H9 (cell line): ENCODE measurements at regions not wholly inside any gene's neighbourhood (a gene's known extent, or its start where the extent isn't known, plus 50 kb on each side); places are given as distances from the start of the nearest gene placed in this dataset.

Experiments used
- DNase-seq: peaks from one replicate; pipeline ENCODE4 v3.0.0-alpha.2; 2017
- H2AFZ ChIP-seq: one replicate; pipeline ENCODE4 v1.6.1; 2013; ENCODE audit warnings: mild to moderate bottlenecking, low read length, control low read depth, moderate library complexity
- H2AK5ac ChIP-seq: 2 replicates; pipeline ENCODE4 v1.6.1; 2013; ENCODE audit warnings: low read length, control low read depth, mixed read lengths; ENCODE audit not compliant: insufficient read length
- H2BK120ac ChIP-seq: one replicate; pipeline ENCODE4 v1.6.1; 2013; ENCODE audit warnings: low read depth, mild to moderate bottlenecking, low read length, control low read depth, inconsistent platforms; ENCODE audit not compliant: poor library complexity, severe bottlenecking
- H2BK12ac ChIP-seq: 2 replicates; pipeline ENCODE4 v1.6.1; 2013; ENCODE audit warnings: low read length, control low read depth, mixed read lengths, low read depth; ENCODE audit not compliant: insufficient read length
- H2BK15ac ChIP-seq: 2 replicates; pipeline ENCODE4 v1.6.1; 2013; ENCODE audit warnings: low read depth, low read length, control low read depth
- H2BK20ac ChIP-seq: one replicate; pipeline ENCODE4 v1.6.1; 2013; ENCODE audit warnings: low read depth, mild to moderate bottlenecking, low read length, control low read depth, inconsistent platforms; ENCODE audit not compliant: poor library complexity, severe bottlenecking
- H2BK5ac ChIP-seq: 2 replicates; pipeline ENCODE4 v1.6.1; 2013; ENCODE audit warnings: low read length, control low read depth, mixed read lengths; ENCODE audit not compliant: insufficient read length
- H3K14ac ChIP-seq: 2 replicates; pipeline ENCODE4 v1.6.1; 2013; ENCODE audit warnings: low read length, control low read depth; ENCODE audit not compliant: insufficient read depth
- H3K18ac ChIP-seq: 2 replicates; pipeline ENCODE4 v1.6.1; 2013; ENCODE audit warnings: low read depth, mild to moderate bottlenecking, mixed read lengths, low read length, control low read depth; ENCODE audit not compliant: insufficient read length
- H3K23ac ChIP-seq: 2 replicates; pipeline ENCODE4 v1.6.1; 2013; ENCODE audit warnings: low read length, control low read depth, mixed read lengths, low read depth; ENCODE audit not compliant: insufficient read length
- H3K23me2 ChIP-seq: 2 replicates; pipeline ENCODE4 v1.6.1; 2013; ENCODE audit warnings: low read depth, mild to moderate bottlenecking, mixed read lengths, low read length, control low read depth; ENCODE audit not compliant: insufficient read length, poor library complexity, severe bottlenecking
- H3K27ac ChIP-seq: 2 replicates; pipeline ENCODE4 v1.5.1; 2013; ENCODE audit warnings: low read length, control low read depth, mixed read lengths, low read depth; ENCODE audit not compliant: insufficient read length
- H3K27me3 ChIP-seq: 2 replicates; pipeline ENCODE4 v1.6.1; 2013; ENCODE audit warnings: low read length, control low read depth, inconsistent platforms; ENCODE audit not compliant: insufficient read depth
- H3K4ac ChIP-seq: 2 replicates; pipeline ENCODE4 v1.6.1; 2013; ENCODE audit warnings: low read depth, mild to moderate bottlenecking, control low read depth, inconsistent platforms, low read length, moderate library complexity
- H3K4me1 ChIP-seq: 2 replicates; pipeline ENCODE4 v1.6.1; 2013; ENCODE audit warnings: low read length, control low read depth, inconsistent platforms; ENCODE audit not compliant: insufficient read depth
- H3K4me2 ChIP-seq: 2 replicates; pipeline ENCODE4 v1.6.1; 2013; ENCODE audit warnings: low read length, control low read depth, mixed read lengths; ENCODE audit not compliant: insufficient read length, insufficient read depth
- H3K56ac ChIP-seq: 2 replicates; pipeline ENCODE4 v1.6.1; 2013; ENCODE audit warnings: low read depth, mild to moderate bottlenecking, mixed read lengths, low read length, control low read depth; ENCODE audit not compliant: insufficient read length
- H3K79me1 ChIP-seq: 2 replicates; pipeline ENCODE4 v1.6.1; 2013; ENCODE audit warnings: low read depth, mild to moderate bottlenecking, moderate library complexity, low read length, control low read depth, inconsistent platforms; ENCODE audit not compliant: insufficient read depth, poor library complexity, severe bottlenecking
- H3K79me2 ChIP-seq: 2 replicates; pipeline ENCODE4 v1.6.1; 2013; ENCODE audit warnings: low read length, control low read depth, inconsistent platforms; ENCODE audit not compliant: insufficient read depth
- H3K9ac ChIP-seq: 2 replicates; pipeline ENCODE4 v1.6.1; 2013; ENCODE audit warnings: low read length, control low read depth, mixed read lengths; ENCODE audit not compliant: insufficient read length; ENCODE audit errors: extremely low read depth
- H3K9me3 ChIP-seq: one replicate; pipeline ENCODE4 v1.6.1; 2013; ENCODE audit warnings: low read depth, low read length, inconsistent platforms; ENCODE audit not compliant: control insufficient read depth
- H3T11ph ChIP-seq: one replicate; pipeline ENCODE4 v1.6.1; 2013; ENCODE audit warnings: mild to moderate bottlenecking, low read length, control low read depth, inconsistent platforms
- H4K20me1 ChIP-seq: one replicate; pipeline ENCODE4 v1.6.1; 2013; ENCODE audit not compliant: control insufficient read depth, insufficient read length, insufficient read depth
- H4K5ac ChIP-seq: 2 replicates; pipeline ENCODE4 v1.6.1; 2013; ENCODE audit warnings: low read depth, mild to moderate bottlenecking, mixed read lengths, low read length, control low read depth; ENCODE audit not compliant: insufficient read length
- H4K8ac ChIP-seq: replicated peaks from 2 replicates; pipeline ENCODE4 v1.6.1; 2013; ENCODE audit warnings: low read length, control low read depth, mixed read lengths, low read depth; ENCODE audit not compliant: insufficient read length
- H4K91ac ChIP-seq: 2 replicates; pipeline ENCODE4 v1.6.1; 2013; ENCODE audit warnings: low read depth, mild to moderate bottlenecking, moderate library complexity, mixed read lengths, low read length, control low read depth; ENCODE audit not compliant: insufficient read length
- H3K27ac Mint-ChIP-seq, 3 experiments: 2 replicates in 2 of 3; 3 replicates in 1 of 3; pipeline ENCODE4 v1.8.0; 2020 to 2021; ENCODE audit warnings: mixed read lengths in 3 of 3, mild to moderate bottlenecking in 1 of 3, moderate library complexity in 1 of 3
- H3K27me3 Mint-ChIP-seq: 2 replicates; pipeline ENCODE4 v1.8.0; 2021; ENCODE audit warnings: low read depth, mild to moderate bottlenecking, moderate library complexity, mixed read lengths
- H3K36me3 Mint-ChIP-seq, 3 experiments: 2 replicates in 2 of 3; 3 replicates in 1 of 3; pipeline ENCODE4 v1.8.0; 2020 to 2021; ENCODE audit warnings: low read depth in 3 of 3, mixed read lengths in 3 of 3; ENCODE audit not compliant: insufficient read depth in 1 of 3
- H3K4me1 Mint-ChIP-seq, 2 experiments: 2 replicates each; pipeline ENCODE4 v1.8.0; 2020; ENCODE audit warnings: mixed read lengths in 2 of 2
- H3K4me3 Mint-ChIP-seq, 2 experiments: 2 replicates in 1 of 2; 3 replicates in 1 of 2; pipeline ENCODE4 v1.8.0; 2020 to 2021; ENCODE audit warnings: mild to moderate bottlenecking in 2 of 2, mixed read lengths in 2 of 2, moderate library complexity in 1 of 2
- H3K9me3 Mint-ChIP-seq, 2 experiments: 2 replicates in 1 of 2; 3 replicates in 1 of 2; pipeline ENCODE4 v1.8.0; 2020; ENCODE audit warnings: mild to moderate bottlenecking in 2 of 2, mixed read lengths in 2 of 2, moderate library complexity in 1 of 2
- CTCF ChIP-seq: fragments of 200-600 bp; sonication (generic); conservative IDR thresholded peaks from 3 replicates; pipeline ENCODE4 v1.8.0; 2021; ENCODE audit warnings: antibody characterized with exemption, mild to moderate bottlenecking
- WGBS: extraction: QIAGEN DNeasy Blood & Tissue Kit; methylation state at CpG from one replicate; pipeline ENCODE4 v1.1.7; 2013; ENCODE audit warnings: missing lambda C conversion rate, low lambda C conversion rate, mixed read lengths; ENCODE audit not compliant: insufficient read length; ENCODE audit errors: extremely low coverage; 5-methylcytosine and 5-hydroxymethylcytosine counted together

DNA sequence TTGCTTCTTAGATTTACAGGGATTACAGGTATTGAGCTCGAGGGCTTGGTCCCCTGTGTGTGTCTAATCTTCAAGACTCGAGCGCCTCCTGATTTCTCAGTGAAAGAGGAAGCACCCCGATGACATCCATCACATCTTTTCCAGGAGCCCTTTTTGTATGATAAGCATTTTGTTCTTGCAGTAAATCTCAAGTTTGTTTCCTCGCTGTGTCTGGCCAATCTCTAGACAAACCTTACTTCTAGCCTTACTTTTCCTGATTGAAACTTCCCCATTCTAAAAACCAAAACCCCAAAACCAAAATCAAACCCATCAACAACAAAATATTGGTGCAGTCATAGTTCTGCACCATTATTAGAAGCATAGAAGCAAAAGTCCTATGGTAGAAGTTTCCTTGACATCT lies 286.0 kb downstream of the NFKBIZ start:
- Mint-ChIP-seq H3K36me3 (no peaks in the 10 kb centered on the region), H3K9me3 (no peaks in the 10 kb centered on the region), H3K27me3 (no peaks in the 10 kb centered on the region), H3K27ac (no peak overlapping the region), H3K4me3 (no peak overlapping the region), H3K4me1 (no peaks in the 10 kb centered on the region; a peak in 1 of 4 replicates)
- no peak overlapping the region for H4K91ac ChIP-seq
- H2AFZ ChIP-seq = no peak overlapping the region
- H2AK5ac ChIP-seq = no peak overlapping the region
- H2BK20ac ChIP-seq = no peak overlapping the region
- H3K56ac ChIP-seq = no peak overlapping the region
- no peak overlapping the region for H3K4me2 ChIP-seq
- H3T11ph ChIP-seq = no peak overlapping the region
- no peaks in the 10 kb centered on the region for H3K27me3 ChIP-seq
- no peak overlapping the region for H3K27ac ChIP-seq
- H3K14ac ChIP-seq = no peak overlapping the region
- no peak overlapping the region for H3K9ac ChIP-seq
- no peaks in the 10 kb centered on the region for H3K79me1 ChIP-seq
- no peaks in the 10 kb centered on the region for H3K9me3 ChIP-seq
- H3K4ac ChIP-seq = no peak overlapping the region
- H4K8ac ChIP-seq = no peak overlapping the region
- no peak for TF ChIP-seq CTCF
- H3K23ac ChIP-seq = no peak overlapping the region
- H2BK5ac ChIP-seq = no peak overlapping the region
- H2BK120ac ChIP-seq = no peak overlapping the region
- no peak overlapping the region for H2BK12ac ChIP-seq
- no peaks in the 10 kb centered on the region for H4K20me1 ChIP-seq
- no peaks in the 10 kb centered on the region for H3K23me2 ChIP-seq
- WGBS = no CpG with 5 or more reads among the region's 5 CpGs
- no peak overlapping the region for H2BK15ac ChIP-seq
- H4K5ac ChIP-seq = no peak overlapping the region
- no peak overlapping the region for H3K18ac ChIP-seq
- no peaks in the 10 kb centered on the region for H3K79me2 ChIP-seq
- no peak for DNase-seq
- H3K4me1 ChIP-seq = no peaks in the 10 kb centered on the region
